ENCODE measurements at regions not wholly inside any gene's neighbourhood (a gene's known extent, or its start where the extent isn't known, plus 50 kb on each side); places are given as distances from the start of the nearest gene placed in this dataset.

- Histone ChIP-seq H3K9ac (ENCODE audit: insufficient read depth in 1 of 2, low read depth in 2 of 2, low read length in 2 of 2) (no peak overlapping the region), H3K79me2 (ENCODE audit: control insufficient read depth, insufficient read depth, low read length) (no peaks in the 10 kb centered on the region), H3K9me1 (ENCODE audit: control insufficient read depth, insufficient read depth, low read length) (no peaks in the 10 kb centered on the region), H3K9me3 (replicated peaks; ENCODE audit: control insufficient read depth, insufficient read depth, low read depth, low read length) (no peaks in the 10 kb centered on the region), H3K36me3 (ENCODE audit: control insufficient read depth, insufficient read depth, low read length) (no peaks in the 10 kb centered on the region), H2AFZ (ENCODE audit: low read depth, low read length) (peak overlapping the region; percentile 37), H4K20me1 (replicated peaks; ENCODE audit: control insufficient read depth, insufficient read depth, low read length) (no peaks in the 10 kb centered on the region), H3K27ac (ENCODE audit: extremely low read depth, low read depth, low read length) (no peak overlapping the region), H3K4me2 (ENCODE audit: insufficient read depth, low read length) (no peak overlapping the region), H3K4me1 (replicated peaks in 1 of 2; ENCODE audit: control insufficient read depth in 2 of 2, insufficient read depth in 2 of 2, low read length in 2 of 2) (peaks cover 11 to 19% of the 10 kb centered on the region in 2 experiments; a peak in 3 of 5 replicates), H3K27me3 (ENCODE audit: control insufficient read depth in 2 of 2, insufficient read depth in 2 of 2, low read length in 2 of 2) (no peaks in the 10 kb centered on the region), H3K4me3 (no peak overlapping the region)
- intact Hi-C loops (cut with micrococcal nuclease) (no loop called here), in situ Hi-C loops (cut with MboI) (no loop called here)
- DNase-seq (ENCODE audit: extremely low read depth in 1 of 4, low spot score in 3 of 4) = no peak
- ChIA-PET CTCF (ENCODE audit: low intra/inter-chr PET ratio) (no interaction called here), POLR2A (interaction anchor here (0.6 kb wide), 1 partner anchor 226 kb away, joined by 4 read pairs; no protein-coding TSS in a partner anchor)
- TF ChIP-seq CBFA2T3 (IDR thresholded peaks at IDR 0.05) (0 out of 2 replicates have a peak, but pooled peaks have one; percentile 4), ATF4 (CRISPR knock-in tag; IDR thresholded peaks at IDR 0.05) (no peak)
- FAIRE-seq = peak; percentile 29
- 8% methylated on average over 2 of the region's 2 CpGs for WGBS (ENCODE audit: insufficient coverage, low coverage, missing lambda C conversion rate)
- ATAC-seq = peak; percentile 32; the same call in 2 of the 3 replicates
- no TSS peak for BruUV-seq (replicated peaks)
Observed at GRCh38 chr5:72634444-72634843, 127.2 kb upstream of the ZNF366 start.

- no peaks in the 10 kb centered on the region for H3K27me3 ChIP-seq (ENCODE audit: control insufficient read depth in 2 of 2, insufficient read depth in 2 of 2, low read length in 2 of 2)
- H3K4me2 ChIP-seq (ENCODE audit: insufficient read depth, low read length) = no peak overlapping the region
- H3K79me2 ChIP-seq (ENCODE audit: control insufficient read depth, insufficient read depth, low read length) = no peaks in the 10 kb centered on the region
- ATAC-seq (peak; percentile 60), DNase-seq (ENCODE audit: extremely low read depth in 1 of 4, low spot score in 3 of 4) (peak in 1 of 4 experiments; percentile 26), FAIRE-seq (no peak)
- no TSS peak for BruUV-seq (replicated peaks)
- peaks cover 11 to 19% of the 10 kb centered on the region in 2 experiments; a peak in 3 of 5 replicates for H3K4me1 ChIP-seq (replicated peaks in 1 of 2; ENCODE audit: control insufficient read depth in 2 of 2, insufficient read depth in 2 of 2, low read length in 2 of 2)
- TF ChIP-seq CREB1 (IDR thresholded peaks at IDR 0.05) = no peak
- no peak for TF ChIP-seq CREB1 (CRISPR knock-in tag; IDR thresholded peaks at IDR 0.05)
- TF ChIP-seq BACH1 (tag; IDR thresholded peaks at IDR 0.05) = no peak
- TF ChIP-seq RFX5 (IDR thresholded peaks at IDR 0.05; ENCODE audit: low read depth, low read length) = no peak
- no peak for TF ChIP-seq JUND (IDR thresholded peaks at IDR 0.05; ENCODE audit: borderline replicate concordance, low read depth, low read length)
- no peak for TF ChIP-seq JUND (tag; IDR thresholded peaks at IDR 0.05; ENCODE audit: borderline replicate concordance, low read depth, low read length)
- TF ChIP-seq CTCF (IDR thresholded peaks at IDR 0.05 in 2 of 3, conservative IDR thresholded peaks at IDR 0.05 in 1 of 3; ENCODE audit: insufficient read depth in 2 of 3, low read depth in 1 of 3, low read length in 3 of 3) = no peak
- TF ChIP-seq ZNF140 (CRISPR knock-in tag; IDR thresholded peaks at IDR 0.05) = no peak
- no peak for TF ChIP-seq ZNF316 (IDR thresholded peaks at IDR 0.05)
- TF ChIP-seq PPARD (CRISPR knock-in tag; IDR thresholded peaks at IDR 0.05) = no peak
- H3K27ac ChIP-seq (ENCODE audit: extremely low read depth, low read depth, low read length) = no peak overlapping the region
- no peak overlapping the region for H3K4me3 ChIP-seq
- H3K36me3 ChIP-seq (ENCODE audit: control insufficient read depth, insufficient read depth, low read length) = no peaks in the 10 kb centered on the region
- ChIA-PET CTCF (ENCODE audit: low intra/inter-chr PET ratio) (no interaction called here), POLR2A (no interaction called here)
- no peak overlapping the region for H3K9ac ChIP-seq (ENCODE audit: insufficient read depth in 1 of 2, low read depth in 2 of 2, low read length in 2 of 2)
- 63% methylated on average over 1 of the region's 1 CpG for WGBS (ENCODE audit: insufficient coverage, low coverage, missing lambda C conversion rate)
- no peaks in the 10 kb centered on the region for H3K9me3 ChIP-seq (replicated peaks; ENCODE audit: control insufficient read depth, insufficient read depth, low read depth, low read length)
- H4K20me1 ChIP-seq (replicated peaks; ENCODE audit: control insufficient read depth, insufficient read depth, low read length) = no peaks in the 10 kb centered on the region
- H3K9me1 ChIP-seq (ENCODE audit: control insufficient read depth, insufficient read depth, low read length) = no peaks in the 10 kb centered on the region
- in situ Hi-C loops (cut with MboI) (no loop called here), intact Hi-C loops (cut with micrococcal nuclease) (no loop called here)
- H2AFZ ChIP-seq (ENCODE audit: low read depth, low read length) = peak overlapping the region; percentile 37
Observed at GRCh38 chr5:72633649-72634048, 126.4 kb upstream of the ZNF366 start.
